IPS-18c (cell line): ENCODE measurements at regions not wholly inside any gene's neighbourhood (a gene's known extent, or its start where the extent isn't known, plus 50 kb on each side); places are given as distances from the start of the nearest gene placed in this dataset.

Experiments used
- H3K4me3 ChIP-seq: 2 replicates; pipeline ENCODE4 v1.7.0; 2013; ENCODE audit warnings: low read depth, mild to moderate bottlenecking, low read length, moderate library complexity; ENCODE audit not compliant: insufficient read depth
- H3K9me3 ChIP-seq: one replicate; pipeline ENCODE4 v1.6.1; 2013; ENCODE audit warnings: mild to moderate bottlenecking, low read length, moderate library complexity; ENCODE audit not compliant: control insufficient read depth, insufficient read depth

DNA sequence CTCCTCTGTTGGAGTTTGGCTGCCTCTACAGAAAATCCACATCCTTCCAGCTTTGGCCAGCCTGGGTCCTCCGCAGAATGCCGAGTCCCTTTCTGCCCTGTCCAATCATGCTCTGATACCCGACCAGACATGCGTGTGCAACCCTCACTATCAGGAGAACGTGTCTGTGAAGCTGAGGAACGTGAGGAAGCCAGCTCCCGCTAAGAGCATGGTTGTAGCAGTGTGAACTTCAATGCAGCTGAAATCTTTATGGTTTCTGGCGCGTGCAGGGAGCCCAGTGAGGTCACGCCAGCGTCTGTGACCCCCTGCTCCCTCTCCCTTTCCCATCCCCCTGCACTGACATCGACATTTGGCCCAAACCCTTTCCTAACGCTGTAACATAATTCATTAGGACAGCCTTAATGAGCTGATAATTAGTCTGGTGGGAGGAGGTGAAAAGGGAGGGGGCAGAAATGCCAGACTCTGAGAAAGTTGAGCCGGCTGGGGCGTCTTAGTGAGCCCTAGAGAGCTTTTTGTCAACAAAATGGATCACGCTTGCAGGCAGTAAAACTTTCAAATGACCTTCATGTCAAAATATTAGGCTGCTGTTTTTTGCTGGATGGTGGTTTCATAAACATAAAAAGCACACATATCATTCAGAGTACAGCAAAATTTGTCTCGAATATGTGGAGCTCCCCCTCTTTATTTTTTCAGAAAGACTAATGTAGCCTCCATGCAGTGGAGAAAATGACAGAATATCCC lies 423.3 kb downstream of the QKI start:
- no peak overlapping the region; the same call in 1 of the 2 replicates for H3K4me3 ChIP-seq

DNA sequence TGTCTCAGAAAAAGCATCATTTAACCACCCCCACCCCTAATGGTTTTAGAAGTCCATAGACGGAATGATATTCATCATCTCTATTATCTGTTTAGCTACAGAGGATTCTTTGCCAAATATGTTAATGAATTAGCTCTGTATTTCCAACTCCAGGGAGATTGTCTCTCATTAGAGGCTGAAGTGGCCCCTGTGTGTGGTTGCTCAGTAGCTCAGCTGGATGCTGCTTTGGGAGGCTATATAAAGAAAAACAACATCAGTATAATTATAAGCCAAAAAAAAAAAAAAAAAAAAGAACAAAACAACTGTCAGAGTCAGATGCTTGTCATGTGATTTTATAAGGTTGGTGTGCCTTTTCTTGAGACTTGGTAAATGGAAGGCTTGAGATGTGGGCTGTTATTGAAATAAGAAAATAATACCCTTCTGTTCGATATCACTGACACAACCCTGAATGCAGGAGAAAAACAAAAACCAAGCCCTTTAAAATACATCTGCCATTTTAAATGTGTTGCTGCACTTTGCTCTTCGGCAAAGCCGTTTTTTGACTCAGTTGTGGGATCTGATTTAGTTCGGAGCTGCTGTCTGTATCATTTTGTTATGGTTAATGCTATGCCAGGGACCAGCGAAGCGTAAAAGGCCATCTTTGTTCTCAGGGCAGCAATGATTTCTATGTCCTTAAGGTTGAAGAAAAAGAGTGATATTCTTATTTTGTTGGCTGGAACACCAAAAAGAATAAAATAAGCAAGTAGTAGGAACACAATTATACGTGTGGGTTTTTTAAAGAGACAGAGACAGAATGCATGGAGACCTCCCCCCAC lies 422.6 kb downstream of the QKI start:
- Histone ChIP-seq H3K4me3 (no peak overlapping the region), H3K9me3 (peaks cover 4% of the 10 kb centered on the region)

More for the DNA sequence above, 423.3 kb downstream of the QKI start:
- H3K9me3 ChIP-seq, result peaks cover 4% of the 10 kb centered on the region

DNA sequence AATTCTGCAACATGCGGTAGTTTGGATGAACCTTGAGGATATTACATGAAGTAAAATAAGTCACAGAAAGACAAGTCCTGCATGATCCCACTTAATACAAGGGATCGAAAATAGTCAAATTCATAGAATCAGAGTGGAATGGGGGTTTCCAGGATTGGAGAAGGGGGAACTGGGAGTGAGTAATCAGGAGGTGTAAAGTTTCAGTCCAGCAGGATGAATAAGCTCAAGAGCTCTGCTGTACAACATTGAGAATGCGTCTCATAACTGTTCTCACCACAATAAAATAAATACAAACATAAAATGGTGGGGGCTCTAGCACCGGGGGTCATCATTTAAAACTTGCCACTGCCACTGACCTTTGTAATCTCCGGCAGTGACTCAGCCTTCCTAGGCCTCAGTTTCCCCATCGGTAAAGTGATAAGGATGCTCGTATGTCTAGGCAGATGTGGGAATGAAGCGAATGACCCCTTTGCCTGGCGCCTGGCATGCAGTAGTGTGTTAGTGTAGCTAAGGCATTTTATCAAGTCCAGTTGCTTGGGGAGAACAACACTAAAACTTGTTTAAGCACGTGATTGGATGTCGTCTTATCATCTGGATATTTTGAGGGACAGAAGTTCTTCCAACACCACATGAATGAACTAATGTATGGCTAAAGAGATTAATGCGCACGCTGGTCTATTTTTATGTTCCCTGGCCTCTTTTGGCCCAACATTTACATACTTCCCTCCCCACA lies 421.1 kb downstream of the QKI start:
- H3K9me3 ChIP-seq, result no peaks in the 10 kb centered on the region
- no peak overlapping the region for H3K4me3 ChIP-seq

DNA sequence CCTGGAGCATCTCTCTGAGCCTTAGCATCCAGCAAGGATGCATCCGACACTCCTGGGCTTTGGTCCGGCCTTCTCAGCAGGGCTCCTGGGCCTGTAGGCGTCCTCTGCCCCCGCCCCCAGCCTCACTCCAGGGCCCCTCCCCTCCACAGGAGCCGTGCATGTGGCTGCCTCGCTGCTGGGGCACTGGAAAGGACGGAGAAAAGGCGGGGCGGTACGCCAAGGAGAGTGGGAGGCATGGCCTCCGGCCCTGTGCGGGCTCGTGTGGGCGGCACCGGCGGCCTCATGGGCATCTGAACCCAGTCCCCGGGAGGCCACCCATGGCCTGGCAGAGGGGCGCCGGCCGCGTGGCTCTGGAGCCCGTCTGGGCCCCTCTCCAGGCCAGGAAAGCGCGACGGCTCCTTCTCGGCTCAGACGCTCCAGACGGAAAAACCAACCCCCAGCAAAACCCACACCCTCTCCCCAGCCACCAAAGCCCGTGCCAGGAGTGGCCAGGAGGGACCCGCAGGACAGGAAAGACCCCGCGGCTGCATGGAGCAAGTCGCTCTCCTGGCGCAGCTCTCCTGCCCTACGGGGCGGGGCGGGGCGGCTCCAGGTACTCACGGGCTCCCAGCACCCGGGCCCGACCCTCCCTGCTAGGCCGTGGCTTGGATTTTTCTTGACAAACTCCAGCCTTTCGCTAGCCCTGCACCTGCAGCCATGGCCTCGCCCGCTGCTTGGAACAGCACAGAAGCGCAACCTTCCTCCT lies 419.9 kb downstream of the QKI start:
- no peak overlapping the region for H3K4me3 ChIP-seq
- H3K9me3 ChIP-seq, result no peaks in the 10 kb centered on the region

DNA sequence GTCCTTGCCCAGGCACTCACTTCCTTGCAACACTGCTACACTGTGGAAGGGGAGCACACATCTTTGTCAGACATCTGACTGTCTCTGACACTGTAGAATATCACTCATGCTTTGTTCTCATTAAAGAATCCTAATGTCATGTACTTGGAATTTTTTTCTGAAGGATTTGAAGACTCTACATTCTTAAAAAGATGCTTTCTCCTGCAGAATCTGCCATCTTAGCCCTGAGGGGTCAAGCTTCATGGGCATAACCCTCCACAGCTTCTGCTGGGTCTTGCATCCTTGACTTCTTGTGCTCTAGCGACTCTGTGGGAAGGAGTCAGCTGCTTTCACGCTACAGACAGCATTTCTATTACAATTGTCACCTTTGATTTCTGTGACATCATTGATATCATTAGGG lies 417.2 kb downstream of the QKI start:
- H3K4me3 ChIP-seq, result no peak overlapping the region
- H3K9me3 ChIP-seq, result no peaks in the 10 kb centered on the region

DNA sequence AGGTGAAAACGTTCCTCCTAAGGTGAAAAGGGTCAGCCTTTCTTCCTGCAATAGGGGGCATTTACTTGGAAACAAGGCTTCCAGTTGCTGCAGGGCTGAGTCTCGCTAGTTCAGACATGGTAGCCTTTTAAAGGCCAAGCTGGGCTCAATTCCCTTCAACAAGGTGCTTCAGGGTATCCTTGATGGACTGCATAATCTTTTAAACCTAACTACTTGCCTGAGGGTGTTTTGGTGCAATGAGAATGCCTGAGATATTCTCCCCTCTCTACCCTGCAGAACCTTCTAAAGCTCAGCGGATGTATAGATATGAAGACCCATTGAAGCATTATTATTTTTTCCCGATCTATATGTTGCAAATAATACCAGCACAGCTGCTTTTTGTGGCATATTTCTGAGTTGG lies 416.1 kb downstream of the QKI start:
- Histone ChIP-seq H3K9me3 (no peaks in the 10 kb centered on the region), H3K4me3 (no peak overlapping the region)

DNA sequence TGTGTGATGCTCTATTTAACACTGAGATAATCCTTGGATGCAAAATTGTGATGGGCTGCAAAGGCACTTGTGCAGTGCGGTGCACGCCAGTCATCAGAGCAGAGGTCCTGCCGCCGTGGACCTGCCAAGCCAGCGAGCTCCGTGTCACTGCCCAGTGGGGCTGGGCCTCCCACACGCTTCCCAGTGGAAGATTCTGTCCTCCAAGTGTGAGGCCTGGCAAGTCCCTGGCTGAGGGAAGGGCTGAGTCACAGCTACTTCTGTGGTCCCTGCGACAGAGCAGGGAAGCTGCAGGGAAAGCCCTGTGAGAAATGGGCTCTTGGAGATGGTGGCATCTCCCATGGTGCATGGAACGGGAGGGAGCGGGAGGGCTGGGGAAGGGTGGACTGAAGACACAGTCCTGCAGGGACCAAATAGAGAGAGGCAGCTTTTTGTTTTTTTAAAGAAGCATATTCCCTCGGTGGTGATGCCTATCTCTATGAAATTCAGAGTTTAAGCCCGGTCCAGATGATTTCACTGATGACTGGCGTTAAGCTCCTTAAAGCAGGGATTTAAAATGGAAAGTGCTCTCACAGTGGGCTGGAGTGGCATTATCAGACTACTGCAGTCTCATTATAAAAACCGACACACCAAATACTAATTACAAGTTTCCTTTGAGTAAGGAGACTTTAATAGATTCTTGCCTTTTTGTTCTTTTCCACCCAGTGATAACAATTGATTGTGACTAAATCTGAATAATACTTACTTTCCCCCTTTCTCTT lies 413.7 kb downstream of the QKI start:
- no peaks in the 10 kb centered on the region for H3K9me3 ChIP-seq
- H3K4me3 ChIP-seq, result no peak overlapping the region

DNA sequence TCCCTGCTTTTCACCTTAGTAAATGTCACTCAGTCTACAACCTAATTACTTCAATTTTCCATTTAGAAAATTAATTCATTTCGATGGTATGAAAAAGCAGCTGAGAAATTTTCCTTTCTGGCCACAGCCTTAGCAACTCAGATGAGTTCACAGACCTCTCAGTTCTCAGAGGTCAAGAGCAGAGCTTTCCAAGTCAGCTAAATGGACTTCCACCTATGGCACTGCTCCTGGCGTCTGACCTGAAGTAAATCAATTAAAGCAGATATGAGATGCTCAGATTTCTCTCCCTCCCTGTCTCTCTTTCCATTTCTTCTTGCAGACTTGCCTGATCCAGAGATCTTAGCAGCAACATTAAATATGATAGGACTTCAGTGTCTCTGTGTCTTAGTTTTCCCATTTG lies 412.6 kb downstream of the QKI start:
- no peaks in the 10 kb centered on the region for H3K9me3 ChIP-seq

DNA sequence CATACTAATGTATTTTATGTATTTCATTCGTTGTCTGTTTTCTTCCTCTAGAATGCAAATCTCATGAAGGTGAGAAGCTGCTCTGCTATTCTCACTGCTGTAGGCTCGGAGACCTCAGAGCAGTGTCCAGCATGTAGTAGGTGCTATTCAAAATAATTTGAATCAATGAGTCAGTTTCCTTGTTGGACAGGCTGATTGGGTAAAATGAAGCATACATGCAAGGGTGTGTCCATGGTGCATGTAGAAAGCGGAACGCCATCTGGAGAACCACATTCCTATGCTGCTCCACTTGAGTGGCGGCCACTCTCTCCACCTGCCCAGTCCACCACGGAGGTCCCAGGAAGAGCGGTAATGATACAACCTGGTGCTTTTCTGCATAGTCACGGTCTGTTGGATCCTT lies 412.1 kb downstream of the QKI start:
- no peaks in the 10 kb centered on the region for H3K9me3 ChIP-seq
- H3K4me3 ChIP-seq, result no peak overlapping the region

More for the DNA sequence above, 412.6 kb downstream of the QKI start:
- no peak overlapping the region for H3K4me3 ChIP-seq

DNA sequence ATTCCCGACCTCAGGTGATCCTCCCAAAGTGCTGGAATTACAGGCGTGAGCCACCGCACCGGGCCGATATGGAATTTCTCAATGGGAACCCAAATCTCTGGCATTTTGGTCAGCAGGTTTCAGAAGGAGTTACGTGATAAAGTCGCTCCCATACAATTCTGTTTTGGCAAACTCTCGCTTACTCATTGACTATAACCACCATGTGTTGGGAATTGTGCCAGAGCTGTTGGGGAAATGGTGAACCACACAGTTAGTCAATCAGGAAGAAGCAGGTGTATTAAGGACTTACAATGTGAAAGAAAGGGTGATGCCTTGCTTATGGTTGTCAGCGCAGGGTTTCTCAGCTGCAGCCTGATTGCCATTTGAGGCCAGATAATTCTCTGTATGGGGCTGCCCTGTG lies 410.5 kb downstream of the QKI start:
- Histone ChIP-seq H3K9me3 (no peaks in the 10 kb centered on the region), H3K4me3 (no peak overlapping the region; the same call in 1 of the 2 replicates)

DNA sequence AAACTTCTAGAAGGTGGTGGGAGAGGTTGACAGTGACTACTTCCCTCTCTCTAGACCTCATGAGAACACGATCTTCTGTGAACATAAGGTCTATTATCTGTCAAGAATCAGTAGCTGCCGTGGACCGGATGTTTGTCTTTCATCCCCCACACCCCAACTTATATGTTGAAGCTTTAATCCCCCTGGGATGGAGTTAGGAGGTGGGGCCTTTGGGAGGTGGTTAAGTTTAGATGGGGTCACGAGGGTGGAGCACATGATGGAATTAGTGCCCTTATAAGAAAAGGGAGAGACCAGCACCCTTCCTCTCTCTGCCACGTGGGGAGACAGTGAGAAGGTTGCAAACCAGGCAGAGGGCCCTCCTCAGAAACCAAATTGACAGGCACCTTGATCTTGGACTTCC lies 409.1 kb downstream of the QKI start:
- H3K4me3 ChIP-seq, result no peak overlapping the region
- H3K9me3 ChIP-seq, result no peaks in the 10 kb centered on the region

DNA sequence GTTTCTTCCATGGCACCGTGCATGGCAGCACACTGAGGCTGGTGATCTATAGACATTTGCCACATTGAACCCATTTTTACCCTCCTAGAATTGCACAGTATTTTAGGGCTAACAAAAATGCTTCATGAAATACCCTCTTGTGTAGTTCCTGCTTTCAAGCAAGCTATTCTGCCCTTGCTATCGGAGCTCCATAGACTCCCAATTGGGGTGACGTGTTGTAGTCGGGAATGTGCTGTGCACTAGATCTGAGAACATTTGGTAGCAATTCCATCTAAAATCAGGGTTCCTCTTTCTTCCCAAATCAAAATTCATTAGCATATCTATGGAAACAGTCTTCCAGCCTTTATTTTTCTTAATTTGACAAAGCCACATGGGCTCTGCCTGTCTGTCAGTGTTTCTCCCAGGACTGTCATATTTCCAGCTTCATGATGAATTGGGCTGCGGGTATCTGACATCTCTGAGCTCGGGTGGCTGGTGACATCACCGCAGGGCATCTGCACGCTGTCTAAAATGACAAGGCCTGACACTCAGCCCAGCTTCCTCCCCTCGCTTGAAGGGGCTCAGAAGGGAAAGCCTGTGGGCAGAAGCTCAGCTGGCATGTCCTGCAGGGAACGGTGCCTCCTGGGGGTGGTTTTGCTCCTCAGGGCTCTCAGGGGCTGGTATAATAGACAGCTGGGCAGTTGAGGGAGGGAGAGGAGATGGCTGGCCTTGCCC lies 406.4 kb downstream of the QKI start:
- no peak overlapping the region for H3K4me3 ChIP-seq

DNA sequence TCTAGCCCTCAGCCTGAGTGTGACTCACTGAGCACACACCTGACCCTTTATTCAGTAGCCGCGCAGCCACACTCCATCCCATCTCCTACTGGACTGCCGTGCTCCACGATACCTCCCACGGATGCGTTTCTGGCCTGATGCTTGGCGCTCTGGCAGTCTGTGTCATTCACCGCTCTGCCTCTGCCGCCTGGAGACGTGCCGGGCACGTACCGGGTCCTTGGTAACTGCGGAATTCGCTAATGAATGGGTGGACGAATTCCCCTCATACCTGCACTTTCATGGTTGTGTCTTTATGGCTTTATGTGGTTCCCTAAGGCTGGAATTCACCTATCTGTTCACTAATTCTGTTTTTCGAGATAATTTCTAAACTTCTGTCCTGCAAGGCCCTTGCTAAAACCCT lies 405.7 kb downstream of the QKI start:
- H3K9me3 ChIP-seq, result no peaks in the 10 kb centered on the region
- H3K4me3 ChIP-seq, result no peak overlapping the region

More for the DNA sequence above, 406.4 kb downstream of the QKI start:
- no peaks in the 10 kb centered on the region for H3K9me3 ChIP-seq

DNA sequence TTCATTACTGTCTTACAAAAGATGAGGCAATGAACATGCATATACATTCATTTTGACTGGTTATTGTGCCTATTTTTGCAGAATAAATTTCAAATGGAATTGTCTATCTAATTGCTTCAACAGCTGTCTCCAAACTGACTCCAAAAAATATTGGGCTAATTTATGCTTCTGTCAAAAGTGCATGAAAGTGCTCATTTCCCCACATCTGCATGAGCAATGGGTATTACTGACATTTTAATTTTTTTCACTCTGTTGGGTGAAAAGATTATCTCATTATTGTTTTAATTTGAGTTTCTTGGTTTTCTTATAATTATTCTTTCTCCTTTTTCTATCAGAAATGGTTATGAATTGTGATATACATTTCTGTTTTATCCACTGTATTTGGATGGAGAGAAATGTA lies 404.2 kb downstream of the QKI start:
- Histone ChIP-seq H3K4me3 (no peak overlapping the region), H3K9me3 (no peaks in the 10 kb centered on the region)

DNA sequence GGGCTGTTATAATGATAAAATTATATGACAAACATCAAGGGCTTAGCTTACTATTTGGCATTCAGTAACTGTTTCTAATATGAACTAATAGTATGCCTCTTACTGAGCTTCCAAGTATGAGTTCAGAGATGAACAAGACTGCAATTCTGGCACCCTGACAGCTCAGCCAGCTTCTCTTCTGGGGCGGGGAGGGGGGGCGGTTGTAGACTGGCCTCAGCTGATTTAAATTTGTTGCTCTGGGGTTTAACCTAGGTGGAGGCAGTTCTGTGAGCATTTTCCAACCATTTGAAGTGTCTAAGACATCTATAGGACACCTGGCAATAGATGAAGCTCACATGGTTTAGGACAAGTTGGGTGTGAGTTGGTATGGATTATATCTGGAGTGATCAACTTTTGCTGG lies 401.9 kb downstream of the QKI start:
- Histone ChIP-seq H3K4me3 (no peak overlapping the region), H3K9me3 (no peaks in the 10 kb centered on the region)

DNA sequence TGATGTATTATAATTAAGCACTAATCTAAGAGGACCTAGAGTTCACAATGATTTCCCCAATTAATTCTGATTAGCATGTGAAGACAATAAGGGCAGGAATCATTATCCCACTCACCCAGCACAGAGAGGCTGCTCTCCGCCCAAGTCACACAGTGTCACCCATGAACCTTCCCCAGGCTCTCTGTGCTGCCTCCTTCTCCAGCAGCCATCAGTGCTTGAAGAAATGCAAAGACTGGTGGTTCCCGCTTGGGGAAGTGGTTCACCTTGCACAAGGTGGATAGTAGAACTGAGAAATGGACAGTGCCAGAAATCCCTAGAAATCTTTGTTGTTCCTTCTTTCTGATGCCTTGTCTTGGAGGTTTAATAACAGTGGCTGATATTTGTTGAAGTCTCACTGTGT lies 401.3 kb downstream of the QKI start:
- Histone ChIP-seq H3K9me3 (no peaks in the 10 kb centered on the region), H3K4me3 (no peak overlapping the region)
